ENCODE measurements at regions not wholly inside any gene's neighbourhood (a gene's known extent, or its start where the extent isn't known, plus 50 kb on each side); places are given as distances from the start of the nearest gene placed in this dataset.

- no peak for DNase-seq
Observed at GRCh38 chr10:56928714-56929113, 567.7 kb upstream of the ZWINT start.

DNA sequence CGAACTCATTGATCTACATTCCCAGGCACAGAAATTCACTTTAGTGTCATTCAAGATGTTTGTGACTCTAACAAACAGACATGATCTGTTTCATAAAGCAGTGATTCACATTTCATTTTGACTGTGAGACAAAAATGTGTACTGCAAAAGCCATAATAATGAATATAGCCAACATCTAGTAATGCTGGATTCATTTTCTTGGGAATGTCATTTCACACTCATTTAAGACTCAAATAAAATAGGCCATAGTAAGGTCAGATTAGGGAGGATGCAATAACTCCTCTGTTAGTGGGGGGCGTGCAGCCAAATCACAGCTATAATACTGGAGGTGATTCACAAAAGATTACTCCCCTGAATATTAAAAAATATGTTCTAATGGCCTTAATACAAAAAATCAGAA, 566.6 kb upstream of the ZWINT start:
- no peak for DNase-seq

GRCh38 chr10:56920601-56921261, 559.7 kb upstream of the ZWINT start:
- no peak for DNase-seq

- no peak for DNase-seq
Observed at GRCh38 chr10:56912043-56912442, 551.0 kb upstream of the ZWINT start.

DNA sequence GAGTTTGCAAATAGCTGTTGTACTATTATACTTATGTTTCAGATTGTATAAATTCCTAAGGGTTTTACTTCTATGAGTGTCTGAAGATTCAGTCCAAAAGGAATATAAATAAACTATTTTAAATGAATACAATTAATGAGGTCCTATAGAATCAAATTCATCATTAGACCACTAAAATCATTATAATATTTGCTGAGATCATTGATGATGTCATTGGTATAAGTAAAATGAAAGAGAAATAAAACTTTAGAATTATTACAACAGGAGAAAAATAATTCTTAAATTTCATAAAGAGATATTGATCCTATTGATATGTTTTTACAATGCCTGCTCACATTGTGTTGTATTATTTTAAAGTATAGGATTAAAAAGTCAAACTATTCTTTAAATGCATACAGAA, 544.0 kb upstream of the ZWINT start:
- no peak for DNase-seq

GRCh38 chr10:56902554-56902953, 541.5 kb upstream of the ZWINT start:
- no peak for DNase-seq

- DNase-seq, result no peak
Observed at GRCh38 chr10:56895306-56895705, 534.2 kb upstream of the ZWINT start.

- DNase-seq, result no peak
Observed at GRCh38 chr10:56881218-56881617, 520.2 kb upstream of the ZWINT start.

GRCh38 chr10:56880606-56881005, 519.5 kb upstream of the ZWINT start:
- DNase-seq, result no peak

- no peak for DNase-seq
Observed at GRCh38 chr10:56874950-56875349, 513.9 kb upstream of the ZWINT start.

GRCh38 chr10:56871160-56871668, 510.2 kb upstream of the ZWINT start:
- DNase-seq, result no peak

- no peak for DNase-seq
Observed at GRCh38 chr10:56867236-56867635, 506.2 kb upstream of the ZWINT start.

- no peak for DNase-seq
Observed at GRCh38 chr10:56856569-56856968, 495.5 kb upstream of the ZWINT start.

GRCh38 chr10:56844978-56845529, 484.0 kb upstream of the ZWINT start:
- DNase-seq, result no peak

DNA sequence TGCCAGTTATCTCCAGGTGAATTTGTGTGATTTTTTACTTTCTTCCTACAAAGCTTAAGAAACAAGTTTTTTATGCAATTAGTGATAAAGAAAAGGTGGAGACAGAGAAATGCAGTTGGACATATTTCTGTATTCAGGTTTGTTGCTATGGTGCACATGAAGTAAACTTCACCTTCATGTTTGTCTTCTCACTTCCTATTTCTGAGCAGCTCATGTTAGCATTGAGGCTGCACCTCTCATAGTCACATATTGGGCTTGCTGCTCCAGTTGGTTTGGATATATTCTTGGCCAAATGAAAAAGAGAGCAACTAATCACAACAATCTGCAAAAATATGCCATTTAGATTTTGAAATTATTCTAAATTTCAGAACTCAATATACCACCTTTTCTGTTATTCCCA, 475.6 kb upstream of the ZWINT start:
- DNase-seq, result no peak

- no peak for DNase-seq
Observed at GRCh38 chr10:56831681-56832080, 470.6 kb upstream of the ZWINT start.

DNA sequence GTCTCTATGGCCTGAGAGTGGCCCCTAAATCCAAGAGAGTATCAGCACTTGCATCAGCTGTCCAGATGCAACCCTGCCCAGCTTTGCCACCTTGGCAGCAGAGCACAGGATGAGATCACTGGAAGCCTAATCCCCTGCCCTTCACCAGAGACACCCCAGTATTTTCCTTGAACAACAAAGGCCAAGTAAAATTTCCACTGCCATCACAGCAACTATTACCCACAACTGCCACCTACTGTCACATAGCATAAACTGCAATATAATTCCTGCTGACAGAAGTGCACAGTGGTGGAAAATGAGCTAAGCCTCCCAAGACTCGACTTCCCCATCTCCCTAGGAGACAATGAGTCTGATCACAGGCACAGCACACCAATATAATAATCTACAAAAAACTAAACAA, 462.8 kb upstream of the ZWINT start:
- peak in 1 of 2 experiments; percentile 24 for DNase-seq

- DNase-seq, result no peak
Observed at GRCh38 chr10:56805022-56805421, 444.0 kb upstream of the ZWINT start.

DNA sequence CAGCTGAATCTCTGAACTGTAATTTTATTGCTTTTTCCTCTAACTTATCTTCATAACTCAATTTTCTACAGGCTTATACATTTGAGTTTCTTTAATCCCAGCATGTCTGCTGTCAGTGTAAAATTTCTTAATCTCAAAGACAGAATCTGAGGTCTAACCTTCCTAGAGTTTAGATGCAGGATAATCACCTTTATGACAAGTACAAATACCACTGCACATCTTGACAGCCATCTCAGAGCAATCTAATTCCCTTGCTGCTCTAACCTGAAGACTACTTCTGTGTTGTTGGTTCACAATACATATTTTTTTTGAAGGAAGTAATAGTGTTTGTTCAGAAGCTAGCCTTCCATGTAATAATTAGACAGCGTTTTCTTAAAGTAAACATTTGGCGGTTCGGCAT, 424.2 kb upstream of the ZWINT start:
- no peak for DNase-seq

GRCh38 chr10:56782503-56782902, 421.4 kb upstream of the ZWINT start:
- DNase-seq, result no peak

GRCh38 chr10:56771343-56771742, 410.3 kb upstream of the ZWINT start:
- no peak for DNase-seq

GRCh38 chr10:56763090-56763489, 402.0 kb upstream of the ZWINT start:
- DNase-seq, result no peak

GRCh38 chr10:56745490-56745889, 384.4 kb upstream of the ZWINT start:
- no peak for DNase-seq

DNA sequence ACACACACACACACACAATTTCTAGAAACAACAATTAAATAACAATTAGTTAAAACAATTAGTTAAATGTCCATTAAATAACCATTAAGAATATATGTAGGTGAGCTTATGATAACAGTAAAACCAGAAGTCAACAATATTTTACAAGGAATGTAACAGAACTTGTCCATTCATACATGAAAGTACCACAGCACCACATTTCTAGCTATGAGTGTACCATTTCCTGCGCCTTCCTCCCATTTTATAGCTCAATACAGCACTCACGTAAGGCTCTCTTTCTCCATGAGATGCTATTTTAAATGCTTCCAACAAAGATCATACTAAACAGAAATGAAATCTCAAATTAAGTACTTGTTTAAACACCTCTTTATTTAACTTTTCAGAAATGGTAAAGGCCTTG, 367.3 kb upstream of the ZWINT start:
- DNase-seq, result no peak

DNA sequence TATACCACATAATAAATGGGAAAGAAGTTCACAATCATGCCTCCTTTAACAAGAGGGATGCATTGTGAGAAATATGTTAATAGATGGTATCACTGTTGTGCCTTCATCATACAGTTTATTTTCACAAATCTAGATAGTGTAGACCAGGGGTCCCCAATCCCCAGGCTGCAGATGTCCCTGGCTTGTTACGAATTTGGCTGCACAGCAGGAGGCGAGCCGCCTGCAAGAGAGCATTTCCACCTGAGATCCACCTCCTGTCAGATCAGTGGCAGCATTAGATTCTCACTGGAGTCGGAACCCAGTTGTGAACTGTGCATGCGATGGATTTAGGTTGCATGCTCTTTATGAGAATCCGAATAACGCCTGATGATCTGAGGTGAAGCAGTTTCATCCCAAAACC, 361.9 kb upstream of the ZWINT start:
- no peak for DNase-seq

Measured in NCI-H446 (cell line).